C4-2B (cell line): ENCODE measurements at regions not wholly inside any gene's neighbourhood (a gene's known extent, or its start where the extent isn't known, plus 50 kb on each side); places are given as distances from the start of the nearest gene placed in this dataset.

Experiments used
- ZFX ChIP-seq: fragments of 450-650 bp; IDR thresholded peaks from 2 replicates; pipeline ENCODE4 v1.6.1; 2017
- TF ChIP-seq, protein P1 (sequence below): fragments of 450-650 bp; conservative IDR thresholded peaks from 2 replicates; pipeline ENCODE4 v1.5.1; 2017; ENCODE audit warnings: mild to moderate bottlenecking

DNA sequence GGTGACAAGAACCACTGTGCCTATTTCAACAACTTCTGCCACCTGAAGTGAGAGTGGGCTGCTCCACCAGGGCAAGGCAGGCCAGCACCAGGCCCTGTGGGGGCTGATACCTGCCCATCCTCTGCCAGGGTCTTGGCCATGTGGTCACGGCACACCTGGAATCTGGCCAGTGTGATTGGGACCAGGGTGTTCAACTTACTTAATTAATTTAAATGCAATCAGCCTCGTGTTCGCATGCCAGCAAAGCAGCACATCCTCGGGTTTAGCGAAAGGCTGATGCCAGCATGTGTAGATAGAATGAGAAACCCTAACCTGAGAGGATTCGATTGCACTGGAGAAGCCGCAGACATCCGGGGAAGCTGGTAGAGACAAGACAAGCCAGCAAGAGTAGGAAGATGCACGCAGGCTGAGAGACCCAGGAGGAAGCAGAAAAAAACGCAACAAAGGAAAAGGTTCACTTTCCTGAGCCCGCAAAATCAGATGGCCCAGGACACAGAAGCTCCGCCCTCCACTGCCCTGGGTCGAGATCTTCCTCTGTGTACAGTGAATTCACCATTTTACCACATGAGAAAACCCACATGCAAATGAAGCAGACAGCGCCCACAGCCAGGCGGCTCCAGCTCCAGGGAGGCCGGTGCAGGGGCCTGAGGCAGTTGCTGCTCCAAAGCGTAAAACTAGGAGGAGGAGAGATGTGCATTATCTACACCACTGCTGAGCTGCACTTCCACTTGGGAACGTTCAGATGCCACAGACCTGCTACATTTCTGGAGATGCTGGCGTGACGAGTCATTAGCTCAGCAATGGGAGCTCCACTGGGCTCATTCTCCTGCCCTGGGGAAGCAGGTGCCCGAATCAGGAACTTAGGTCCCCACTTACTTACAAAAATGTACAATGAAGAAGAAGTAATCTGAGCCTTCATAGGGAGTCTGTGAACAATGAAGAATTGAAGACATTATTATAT lies 92.1 kb downstream of the TMEM18 start:
- TF ChIP-seq, protein P1, sequence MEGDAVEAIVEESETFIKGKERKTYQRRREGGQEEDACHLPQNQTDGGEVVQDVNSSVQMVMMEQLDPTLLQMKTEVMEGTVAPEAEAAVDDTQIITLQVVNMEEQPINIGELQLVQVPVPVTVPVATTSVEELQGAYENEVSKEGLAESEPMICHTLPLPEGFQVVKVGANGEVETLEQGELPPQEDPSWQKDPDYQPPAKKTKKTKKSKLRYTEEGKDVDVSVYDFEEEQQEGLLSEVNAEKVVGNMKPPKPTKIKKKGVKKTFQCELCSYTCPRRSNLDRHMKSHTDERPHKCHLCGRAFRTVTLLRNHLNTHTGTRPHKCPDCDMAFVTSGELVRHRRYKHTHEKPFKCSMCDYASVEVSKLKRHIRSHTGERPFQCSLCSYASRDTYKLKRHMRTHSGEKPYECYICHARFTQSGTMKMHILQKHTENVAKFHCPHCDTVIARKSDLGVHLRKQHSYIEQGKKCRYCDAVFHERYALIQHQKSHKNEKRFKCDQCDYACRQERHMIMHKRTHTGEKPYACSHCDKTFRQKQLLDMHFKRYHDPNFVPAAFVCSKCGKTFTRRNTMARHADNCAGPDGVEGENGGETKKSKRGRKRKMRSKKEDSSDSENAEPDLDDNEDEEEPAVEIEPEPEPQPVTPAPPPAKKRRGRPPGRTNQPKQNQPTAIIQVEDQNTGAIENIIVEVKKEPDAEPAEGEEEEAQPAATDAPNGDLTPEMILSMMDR: no peak
- no peak for TF ChIP-seq ZFX
